ENCODE measurements at regions not wholly inside any gene's neighbourhood (a gene's known extent, or its start where the extent isn't known, plus 50 kb on each side); places are given as distances from the start of the nearest gene placed in this dataset.

- TF ChIP-seq CTCF (IDR thresholded peaks at IDR 0.05): no peak
- TF ChIP-seq POLR2A (IDR thresholded peaks at IDR 0.05): no peak
- no peak for TF ChIP-seq EP300 (IDR thresholded peaks at IDR 0.05)
Observed at GRCh38 chr2:181139831-181140230, 159.4 kb downstream of the UBE2E3 start.
